Testis (tissue), 2 donors: ENCODE measurements at regions not wholly inside any gene's neighbourhood (a gene's known extent, or its start where the extent isn't known, plus 50 kb on each side); places are given as distances from the start of the nearest gene placed in this dataset.

ENCODE experiments used
- DNase-seq: peaks from one replicate; pipeline ENCODE4 v3.0.0-alpha.2; 2019
- H3K27ac ChIP-seq, 2 donors: fragments of 200-600 bp; sonication (generic); one replicate each; pipeline ENCODE4 v1.5.1; 2019
- H3K27me3 ChIP-seq: fragments of 200-600 bp; sonication (generic); one replicate; pipeline ENCODE4 v1.5.1; 2019
- H3K36me3 ChIP-seq: fragments of 200-600 bp; sonication (generic); one replicate; pipeline ENCODE4 v1.5.1; 2017; ENCODE audit warnings: low read depth; ENCODE audit errors: missing control alignments
- H3K4me1 ChIP-seq: fragments of 200-600 bp; sonication (generic); one replicate; pipeline ENCODE4 v1.5.1; 2019
- H3K4me3 ChIP-seq, 2 donors: fragments of 200-600 bp; sonication (generic); one replicate each; pipeline ENCODE4 v1.5.1; 2017 to 2019
- H3K9me3 ChIP-seq: fragments of 200-600 bp; sonication (generic); one replicate; pipeline ENCODE4 v1.5.1; 2017
- CTCF ChIP-seq, 3 experiments: fragments of 450-650 bp in 2 of 3; fragments of 200-600 bp in 1 of 3; sonication (generic) in 1 of 3; IDR thresholded peaks; one replicate each; pipeline ENCODE4 v1.5.1; 2016 to 2019; ENCODE audit warnings: antibody characterized with exemption in 3 of 3, mild to moderate bottlenecking in 2 of 3, moderate library complexity in 1 of 3
- POLR2A ChIP-seq: fragments of 450-650 bp; IDR thresholded peaks from one replicate; pipeline ENCODE4 v1.6.1; 2017; ENCODE audit warnings: antibody characterized with exemption, mild to moderate bottlenecking, moderate library complexity
- WGBS, 2 donors: methylation state at CpG; one replicate each; pipeline ENCODE4 v1.1.5; 2018; 5-methylcytosine and 5-hydroxymethylcytosine counted together
- intact Hi-C: fragments of 100-400 bp; cut with DNase I; formaldehyde crosslinking; loops from one replicate; pipeline ENCODE4 v1.15.1; 2023; ENCODE audit warnings: low total_unique reads

GRCh38 chr20:53840532-53840931 is 229.9 kb downstream of the BCAS1 start:
- intact Hi-C loops, result no loop called here
- H3K27ac ChIP-seq, result no peak overlapping the region
- no peak for TF ChIP-seq CTCF (IDR thresholded peaks at IDR 0.05)
- TF ChIP-seq POLR2A, result no peak
- H3K9me3 ChIP-seq, result no peaks in the 10 kb centered on the region
- no peaks in the 10 kb centered on the region for H3K4me1 ChIP-seq
- DNase-seq, result no peak
- H3K4me3 ChIP-seq, result no peak overlapping the region
- no peaks in the 10 kb centered on the region for H3K36me3 ChIP-seq
- no peaks in the 10 kb centered on the region for H3K27me3 ChIP-seq

GRCh38 chr20:53839423-53840176 is 230.8 kb downstream of the BCAS1 start:
- intact Hi-C loops, result no loop called here
- DNase-seq, result no peak
- Histone ChIP-seq H3K4me1 (no peaks in the 10 kb centered on the region), H3K9me3 (no peaks in the 10 kb centered on the region), H3K36me3 (no peaks in the 10 kb centered on the region), H3K27ac (no peak overlapping the region), H3K4me3 (no peak overlapping the region), H3K27me3 (no peaks in the 10 kb centered on the region)
- no peak for TF ChIP-seq CTCF (IDR thresholded peaks at IDR 0.05)
- TF ChIP-seq POLR2A, result no peak
- 76 to 80% methylated on average over 8 of the region's 8 CpGs for WGBS, 2 donors

GRCh38 chr20:53838311-53838868 is 232.0 kb downstream of the BCAS1 start:
- TF ChIP-seq CTCF (IDR thresholded peaks at IDR 0.05) (no peak), POLR2A (no peak)
- Histone ChIP-seq H3K4me1 (no peaks in the 10 kb centered on the region), H3K27ac (no peak overlapping the region), H3K9me3 (no peaks in the 10 kb centered on the region), H3K4me3 (no peak overlapping the region), H3K36me3 (no peaks in the 10 kb centered on the region), H3K27me3 (no peaks in the 10 kb centered on the region)
- intact Hi-C loops, result no loop called here
- WGBS, 2 donors, result 79 to 96% methylated on average over 14 of the region's 14 CpGs
- DNase-seq, result no peak

- intact Hi-C loops, result no loop called here
- DNase-seq, result no peak
- H3K4me3 ChIP-seq, result no peak overlapping the region
- no peak overlapping the region for H3K27ac ChIP-seq
- no peaks in the 10 kb centered on the region for H3K27me3 ChIP-seq
- WGBS, 2 donors, result 91 to 92% methylated on average over 5 of the region's 5 CpGs
- TF ChIP-seq CTCF (IDR thresholded peaks at IDR 0.05) (no peak), POLR2A (no peak)
- H3K9me3 ChIP-seq, result no peaks in the 10 kb centered on the region
- no peaks in the 10 kb centered on the region for H3K36me3 ChIP-seq
- no peaks in the 10 kb centered on the region for H3K4me1 ChIP-seq
Observed at GRCh38 chr20:53837126-53837826, 233.1 kb downstream of the BCAS1 start.
